DND-41 (cell line): ENCODE measurements at regions not wholly inside any gene's neighbourhood (a gene's known extent, or its start where the extent isn't known, plus 50 kb on each side); places are given as distances from the start of the nearest gene placed in this dataset.

ENCODE experiments used
- CTCF ChIP-seq: IDR thresholded peaks from 2 replicates; pipeline ENCODE4 v1.5.1; 2012; ENCODE audit warnings: borderline replicate concordance, low read length, moderate library complexity, mild to moderate bottlenecking; ENCODE audit not compliant: poor library complexity, severe bottlenecking; ENCODE audit errors: extremely low read depth
- EZH2 ChIP-seq: IDR thresholded peaks from 3 replicates; pipeline ENCODE4 v1.6.1; 2012; ENCODE audit warnings: borderline replicate concordance, low read depth, mild to moderate bottlenecking, moderate library complexity, low read length, inconsistent platforms; ENCODE audit not compliant: severe bottlenecking

GRCh38 chr2:185663811-185664210, 74.8 kb upstream of the FSIP2 start:
- TF ChIP-seq CTCF (no peak), EZH2 (no peak)
